ENCODE measurements at regions not wholly inside any gene's neighbourhood (a gene's known extent, or its start where the extent isn't known, plus 50 kb on each side); places are given as distances from the start of the nearest gene placed in this dataset.

- no peak for TF ChIP-seq CTCF (IDR thresholded peaks at IDR 0.05 in 4 of 5, conservative IDR thresholded peaks at IDR 0.05 in 1 of 5)
- no peak for TF ChIP-seq POLR2A (IDR thresholded peaks at IDR 0.05)
Observed at GRCh38 chr6:45795678-45796077, 220.0 kb downstream of the CLIC5 start.
